ENCODE measurements at regions not wholly inside any gene's neighbourhood (a gene's known extent, or its start where the extent isn't known, plus 50 kb on each side); places are given as distances from the start of the nearest gene placed in this dataset.

- no peak for DNase-seq (ENCODE audit: low read depth in 2 of 2)
Observed at GRCh38 chr9:105146677-105147076, 97.8 kb upstream of the SLC44A1 start.

DNA sequence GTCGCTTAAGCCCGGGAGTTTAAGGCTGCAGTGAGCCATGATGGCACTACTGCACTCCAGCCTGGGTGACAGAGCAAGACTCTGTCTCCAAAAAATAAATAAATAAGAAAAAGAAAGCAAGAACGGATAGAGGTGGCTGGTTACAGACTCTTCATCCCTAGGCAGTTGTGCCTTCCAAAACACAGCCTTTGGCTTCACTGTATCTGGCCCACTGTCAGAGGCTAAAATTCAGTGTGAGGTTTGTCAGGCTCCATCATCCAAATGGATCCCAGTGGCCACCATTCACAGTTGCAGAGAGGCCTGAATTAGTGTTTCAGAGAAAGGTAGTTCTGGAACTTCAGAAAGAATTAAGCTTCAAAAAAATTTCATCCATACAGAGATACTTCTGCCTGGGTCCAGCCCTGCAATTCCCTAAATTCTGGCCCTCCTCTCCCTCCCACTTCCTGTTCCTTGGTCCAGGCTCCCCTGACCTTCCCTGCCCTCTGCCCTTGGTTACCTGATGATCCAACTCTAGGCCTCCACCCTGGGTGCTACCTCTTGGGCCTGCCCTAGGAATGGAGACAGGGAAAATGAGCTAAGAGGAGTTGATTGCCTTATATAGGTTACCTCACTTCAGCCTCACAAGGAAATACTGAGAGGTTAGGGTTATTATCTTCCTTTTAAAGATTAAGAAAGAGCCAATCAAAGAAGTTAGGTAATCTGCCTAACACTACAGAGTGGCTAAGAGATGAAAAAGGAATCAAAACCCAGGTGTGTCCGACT, 97.2 kb upstream of the SLC44A1 start:
- no peak for DNase-seq (ENCODE audit: low read depth in 2 of 2)

DNA sequence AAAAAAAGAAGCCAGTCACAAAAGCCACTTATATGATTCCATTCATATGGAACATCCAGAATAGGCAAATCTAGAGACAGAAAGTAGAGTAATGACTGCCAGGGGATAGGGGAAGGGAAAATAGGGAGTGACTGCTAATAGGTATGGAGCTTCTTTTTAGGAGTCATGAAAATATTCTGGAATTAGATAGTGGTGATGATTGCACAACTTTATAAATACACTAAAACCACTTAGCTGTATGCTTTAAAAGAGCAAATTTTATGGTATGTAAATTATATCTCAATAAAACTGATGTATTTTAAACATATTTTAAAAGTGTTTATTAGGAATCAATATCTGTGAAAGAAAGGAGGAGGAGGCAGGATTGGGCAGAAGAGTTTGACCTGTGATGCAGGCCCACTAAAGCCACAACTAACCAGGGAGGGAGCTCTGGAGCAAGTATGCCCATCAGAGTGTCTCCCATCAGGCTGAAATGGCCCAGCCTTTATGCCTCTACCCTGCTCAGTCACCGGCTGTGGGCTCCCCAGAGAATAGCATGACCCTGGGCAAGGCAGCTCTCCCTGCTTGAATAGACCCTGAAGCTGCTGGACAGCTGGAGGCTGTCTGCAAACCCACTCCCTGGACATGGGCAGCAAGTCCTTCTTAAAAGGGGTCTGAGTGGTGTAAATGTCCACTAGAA, 96.0 kb upstream of the SLC44A1 start:
- no peak for DNase-seq (ENCODE audit: low read depth in 2 of 2)

GRCh38 chr9:105150991-105151685, 93.3 kb upstream of the SLC44A1 start:
- no peak for DNase-seq (ENCODE audit: low read depth in 2 of 2)

DNA sequence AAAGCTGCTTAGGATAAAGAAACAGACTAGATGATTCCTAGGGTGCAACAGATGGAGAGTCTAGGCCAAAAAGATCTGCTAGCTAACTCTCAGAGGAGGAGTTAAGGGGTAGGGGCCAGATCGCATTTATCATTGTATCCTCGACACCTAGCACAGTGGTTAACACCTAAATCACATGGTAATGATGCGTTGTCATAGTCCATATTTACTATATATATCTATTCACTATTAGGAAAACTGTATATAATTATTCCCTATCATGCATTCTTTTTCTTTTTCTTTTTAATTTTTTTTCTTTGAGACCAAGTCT, 92.8 kb upstream of the SLC44A1 start:
- DNase-seq (ENCODE audit: low read depth in 2 of 2): no peak

DNA sequence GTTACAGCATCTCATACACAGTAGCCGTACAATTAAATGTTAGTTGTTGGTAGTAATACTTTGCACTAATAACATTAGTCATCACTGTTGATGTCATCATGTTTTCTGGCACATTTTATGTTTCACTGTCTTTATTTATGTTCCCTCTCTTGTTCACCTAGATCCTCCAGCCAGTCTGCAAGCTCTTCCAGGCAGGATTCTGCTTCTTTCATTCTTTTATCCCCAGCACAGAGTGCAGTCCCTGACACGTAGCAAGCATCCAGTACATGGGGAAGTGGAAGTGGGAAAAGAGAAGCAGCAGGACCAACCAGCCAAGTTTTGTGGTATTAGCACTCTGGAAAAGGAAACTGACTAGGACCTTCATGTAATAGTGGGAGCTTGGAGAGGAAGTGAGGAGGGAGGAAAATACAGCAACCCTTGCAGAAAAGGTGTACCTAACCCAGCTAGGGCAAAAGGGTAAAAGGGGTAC, 89.7 kb upstream of the SLC44A1 start:
- no peak for DNase-seq (ENCODE audit: low read depth in 2 of 2)

GRCh38 chr9:105157171-105157583, 87.3 kb upstream of the SLC44A1 start:
- DNase-seq (ENCODE audit: low read depth in 2 of 2): no peak

GRCh38 chr9:105158020-105158419, 86.4 kb upstream of the SLC44A1 start:
- DNase-seq (ENCODE audit: low read depth in 2 of 2): no peak

- DNase-seq (ENCODE audit: low read depth in 2 of 2): no peak
Observed at GRCh38 chr9:105158898-105159297, 85.6 kb upstream of the SLC44A1 start.

- no peak for DNase-seq (ENCODE audit: low read depth in 2 of 2)
Observed at GRCh38 chr9:105168870-105169319, 75.6 kb upstream of the SLC44A1 start.

- DNase-seq (ENCODE audit: low read depth in 2 of 2): no peak
Observed at GRCh38 chr9:105171076-105171475, 73.4 kb upstream of the SLC44A1 start.

GRCh38 chr9:105171589-105171988, 72.9 kb upstream of the SLC44A1 start:
- no peak for DNase-seq (ENCODE audit: low read depth in 2 of 2)

- DNase-seq (ENCODE audit: low read depth in 2 of 2): no peak
Observed at GRCh38 chr9:105172436-105172835, 72.0 kb upstream of the SLC44A1 start.

DNA sequence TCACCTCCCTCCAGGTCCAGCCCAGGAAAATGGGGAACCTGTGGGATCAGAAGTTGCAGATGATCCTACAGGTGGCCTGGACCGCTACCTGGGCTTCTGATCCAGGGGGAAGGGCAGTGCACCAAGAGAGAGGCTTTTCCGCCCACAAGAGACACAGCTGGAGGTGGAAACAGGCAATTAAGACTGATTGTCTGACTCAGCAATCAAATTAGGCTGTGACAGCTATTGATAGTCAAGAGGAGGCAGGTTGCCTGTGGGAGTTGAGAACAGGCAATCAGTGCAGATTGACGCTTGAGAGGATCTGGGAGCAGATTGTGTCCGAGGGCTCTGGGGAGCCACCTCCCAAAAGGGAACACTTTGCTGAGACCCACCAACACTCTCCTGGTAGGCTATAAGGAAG, 71.1 kb upstream of the SLC44A1 start:
- DNase-seq (ENCODE audit: low read depth in 2 of 2): no peak

DNA sequence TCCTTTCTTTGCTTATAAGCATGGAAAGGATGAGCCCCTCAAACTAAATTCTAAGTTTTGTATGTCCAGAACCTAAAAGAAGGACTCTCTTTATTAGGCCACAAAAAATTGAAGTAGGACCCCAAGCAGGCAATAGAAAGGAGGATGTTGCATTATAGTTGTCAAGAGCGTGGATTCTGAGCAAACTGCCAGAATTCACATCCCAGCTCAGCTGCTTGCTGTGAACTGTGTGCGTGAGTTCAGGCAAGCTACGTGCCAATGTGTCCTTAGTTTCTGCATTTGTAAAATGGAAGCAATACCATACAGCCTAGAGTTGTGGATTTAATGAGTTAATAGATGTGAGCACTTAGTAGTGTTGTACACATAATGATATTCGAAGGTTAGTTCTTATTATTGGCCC, 70.6 kb upstream of the SLC44A1 start:
- no peak for DNase-seq (ENCODE audit: low read depth in 2 of 2)

DNA sequence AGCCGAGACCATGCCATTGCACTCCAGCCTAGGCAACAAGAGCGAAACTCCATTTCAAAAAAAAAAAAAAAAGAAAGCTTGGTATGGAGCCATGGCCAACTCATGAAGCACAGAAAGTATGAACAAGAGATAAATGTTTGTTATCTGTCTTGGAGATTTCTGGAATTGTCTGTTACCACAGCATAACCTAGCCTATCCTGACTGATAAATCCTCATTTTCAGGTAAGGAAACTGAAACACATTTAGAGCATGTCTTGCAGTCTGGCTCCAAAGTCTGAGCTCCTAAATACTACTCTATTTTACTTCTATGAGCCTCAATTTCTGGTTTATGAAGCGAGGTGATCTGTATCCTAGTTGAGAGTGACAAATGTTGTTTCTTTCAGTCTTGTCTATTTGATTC, 68.3 kb upstream of the SLC44A1 start:
- no peak for DNase-seq (ENCODE audit: low read depth in 2 of 2)

DNA sequence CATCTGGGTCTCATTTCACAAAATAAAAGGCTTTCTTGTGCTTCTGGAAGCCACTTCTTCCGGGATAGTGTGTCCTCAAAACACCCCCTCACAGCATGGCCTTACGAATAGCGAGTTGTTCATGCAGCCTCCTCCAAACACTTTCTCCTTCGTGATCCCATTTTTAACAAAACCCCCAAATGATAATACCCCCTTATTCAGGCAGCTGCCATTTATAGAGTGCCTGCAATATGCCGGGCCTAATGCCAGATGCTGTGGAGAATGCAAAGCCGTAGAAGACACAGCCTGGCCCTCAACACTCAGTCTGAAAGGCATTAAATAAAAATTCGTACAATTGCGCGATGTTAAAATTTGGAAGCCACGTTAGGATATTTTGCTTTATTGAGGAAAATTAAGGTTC, 66.4 kb upstream of the SLC44A1 start:
- no peak for DNase-seq (ENCODE audit: low read depth in 2 of 2)

DNA sequence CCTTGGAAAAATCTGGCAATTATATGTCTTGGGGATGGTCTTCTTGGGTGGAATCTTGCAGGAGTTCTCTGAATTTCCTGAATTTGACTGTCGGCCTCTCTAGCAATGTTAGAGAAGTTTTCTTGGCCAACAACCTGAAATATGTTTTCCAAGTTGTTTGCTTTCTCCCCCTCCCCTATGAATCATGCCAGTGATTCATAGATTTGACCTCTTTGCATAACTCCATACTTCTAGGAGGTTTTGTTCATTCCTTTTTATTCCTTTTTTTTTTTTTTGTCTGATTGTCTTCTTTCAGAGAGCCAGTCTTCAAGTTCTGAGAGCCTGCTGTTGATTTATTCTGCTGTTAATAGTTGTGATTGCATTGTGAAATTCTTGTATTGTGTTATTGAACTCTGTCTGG, 56.7 kb upstream of the SLC44A1 start:
- DNase-seq (ENCODE audit: low read depth in 2 of 2): no peak

DNA sequence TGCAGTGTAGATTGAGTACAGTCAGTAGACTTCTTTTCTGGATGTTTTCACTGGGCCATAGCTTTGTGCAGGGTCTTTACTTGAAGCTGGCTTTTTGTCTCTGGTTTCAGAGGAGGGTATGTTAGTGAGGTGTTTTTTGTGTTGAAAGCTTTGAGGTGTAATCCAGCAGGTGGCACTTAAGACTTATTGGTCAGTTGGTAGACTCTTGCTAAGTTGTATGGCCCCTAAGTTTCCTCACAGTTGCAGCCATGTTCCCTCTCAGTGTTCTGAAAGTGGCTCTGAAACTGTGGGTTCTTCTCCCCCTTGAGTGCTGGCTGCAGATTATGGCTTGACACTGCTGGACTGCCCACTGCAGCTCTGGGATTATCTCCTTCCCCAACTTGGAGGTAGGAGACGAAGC, 55.7 kb upstream of the SLC44A1 start:
- DNase-seq (ENCODE audit: low read depth in 2 of 2): no peak

DNA sequence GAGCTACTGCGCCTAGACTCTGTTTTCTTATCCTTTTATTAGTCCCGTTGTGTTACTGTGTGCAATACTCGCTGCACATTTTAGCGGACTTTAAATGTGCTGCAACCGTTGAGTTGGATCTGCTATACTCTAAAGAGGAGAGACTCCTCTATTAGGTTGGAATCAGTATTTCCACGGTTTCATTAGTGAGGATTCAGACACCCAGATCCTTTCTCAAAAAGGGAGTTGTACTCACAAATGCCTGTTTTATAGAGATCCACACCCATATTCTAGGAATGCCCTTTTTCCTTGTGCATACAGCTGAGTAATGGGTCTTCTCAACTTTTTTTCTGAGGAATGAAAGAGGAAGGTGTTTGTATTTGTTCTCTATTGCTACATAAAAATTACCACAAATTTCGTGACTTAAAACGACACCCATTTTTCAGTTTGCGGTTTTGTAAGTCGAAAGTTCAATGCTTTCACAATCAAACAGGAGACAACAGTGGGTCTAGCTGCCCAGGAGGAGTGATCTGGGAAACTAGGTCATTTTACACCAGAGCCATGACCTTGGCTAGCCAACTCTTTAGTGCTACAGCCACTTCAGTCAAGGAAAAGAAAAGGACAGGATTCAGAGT, 52.8 kb upstream of the SLC44A1 start:
- DNase-seq (ENCODE audit: low read depth in 2 of 2): no peak

DNA sequence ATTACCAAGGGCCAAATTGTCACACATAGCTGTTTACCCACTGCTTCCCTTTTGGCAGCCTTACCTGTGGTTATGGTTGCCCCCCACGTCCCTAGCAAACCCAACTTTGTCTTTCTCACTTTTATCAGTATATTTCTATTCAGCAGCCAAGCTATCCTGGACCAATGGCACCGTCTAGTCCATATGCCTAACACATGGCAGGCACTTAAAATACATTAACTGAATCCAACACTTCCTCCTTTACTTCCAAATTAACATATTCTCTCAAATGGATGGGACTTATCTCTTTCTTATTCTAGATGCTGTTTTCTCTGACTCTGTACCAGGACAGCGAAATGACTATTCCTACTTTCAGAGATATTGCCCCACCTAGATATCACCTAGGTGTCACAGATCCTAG, 50.9 kb upstream of the SLC44A1 start:
- no peak for DNase-seq (ENCODE audit: low read depth in 2 of 2)

GRCh38 chr9:105194234-105194633, 50.2 kb upstream of the SLC44A1 start:
- no peak for DNase-seq (ENCODE audit: low read depth in 2 of 2)

Measured in stimulated activated CD4-positive, alpha-beta T cell treated with anti-CD3 and anti-CD28 coated beads, Interleukin-1b, Interleukin-23, amount 100 ng/mL, for 1 hour (primary cell).